GM06990 (cell line): ENCODE measurements at regions not wholly inside any gene's neighbourhood (a gene's known extent, or its start where the extent isn't known, plus 50 kb on each side); places are given as distances from the start of the nearest gene placed in this dataset.

Source experiments
- DNase-seq: peaks from one replicate; pipeline ENCODE4 v3.0.0-alpha.2; 2011; ENCODE audit not compliant: insufficient read length; ENCODE audit errors: extremely low read depth
- H3K27me3 ChIP-seq: replicated peaks from 2 replicates; pipeline ENCODE4 v1.6.0; 2011; ENCODE audit warnings: low read length; ENCODE audit not compliant: control insufficient read depth, insufficient read depth
- H3K36me3 ChIP-seq: 2 replicates; pipeline ENCODE4 v1.5.1; 2011; ENCODE audit warnings: low read length; ENCODE audit not compliant: control insufficient read depth, insufficient read depth
- H3K4me3 ChIP-seq: replicated peaks from 2 replicates; pipeline ENCODE4 v1.5.1; 2011; ENCODE audit warnings: low read depth, mild to moderate bottlenecking, control low read depth, low read length
- TF ChIP-seq, protein P1 (sequence below): IDR thresholded peaks from 2 replicates; pipeline ENCODE4 v1.5.1; 2011; ENCODE audit warnings: low read length, control low read depth, mild to moderate bottlenecking, inconsistent platforms; ENCODE audit not compliant: insufficient read depth, poor library complexity, severe bottlenecking

GRCh38 chr10:28384557-28384956 is 81.7 kb upstream of the MPP7 start:
- Histone ChIP-seq H3K4me3 (no peak overlapping the region), H3K36me3 (no peaks in the 10 kb centered on the region), H3K27me3 (no peaks in the 10 kb centered on the region; the same call in 1 of the 2 replicates)
- TF ChIP-seq, protein P1, sequence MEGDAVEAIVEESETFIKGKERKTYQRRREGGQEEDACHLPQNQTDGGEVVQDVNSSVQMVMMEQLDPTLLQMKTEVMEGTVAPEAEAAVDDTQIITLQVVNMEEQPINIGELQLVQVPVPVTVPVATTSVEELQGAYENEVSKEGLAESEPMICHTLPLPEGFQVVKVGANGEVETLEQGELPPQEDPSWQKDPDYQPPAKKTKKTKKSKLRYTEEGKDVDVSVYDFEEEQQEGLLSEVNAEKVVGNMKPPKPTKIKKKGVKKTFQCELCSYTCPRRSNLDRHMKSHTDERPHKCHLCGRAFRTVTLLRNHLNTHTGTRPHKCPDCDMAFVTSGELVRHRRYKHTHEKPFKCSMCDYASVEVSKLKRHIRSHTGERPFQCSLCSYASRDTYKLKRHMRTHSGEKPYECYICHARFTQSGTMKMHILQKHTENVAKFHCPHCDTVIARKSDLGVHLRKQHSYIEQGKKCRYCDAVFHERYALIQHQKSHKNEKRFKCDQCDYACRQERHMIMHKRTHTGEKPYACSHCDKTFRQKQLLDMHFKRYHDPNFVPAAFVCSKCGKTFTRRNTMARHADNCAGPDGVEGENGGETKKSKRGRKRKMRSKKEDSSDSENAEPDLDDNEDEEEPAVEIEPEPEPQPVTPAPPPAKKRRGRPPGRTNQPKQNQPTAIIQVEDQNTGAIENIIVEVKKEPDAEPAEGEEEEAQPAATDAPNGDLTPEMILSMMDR: no peak
- no peak for DNase-seq

GRCh38 chr10:28385748-28386502 is 83.1 kb upstream of the MPP7 start:
- no peak overlapping the region for H3K4me3 ChIP-seq
- H3K36me3 ChIP-seq: no peaks in the 10 kb centered on the region
- no peaks in the 10 kb centered on the region; the same call in 1 of the 2 replicates for H3K27me3 ChIP-seq
- TF ChIP-seq, protein P1: no peak
- DNase-seq: no peak

DNA sequence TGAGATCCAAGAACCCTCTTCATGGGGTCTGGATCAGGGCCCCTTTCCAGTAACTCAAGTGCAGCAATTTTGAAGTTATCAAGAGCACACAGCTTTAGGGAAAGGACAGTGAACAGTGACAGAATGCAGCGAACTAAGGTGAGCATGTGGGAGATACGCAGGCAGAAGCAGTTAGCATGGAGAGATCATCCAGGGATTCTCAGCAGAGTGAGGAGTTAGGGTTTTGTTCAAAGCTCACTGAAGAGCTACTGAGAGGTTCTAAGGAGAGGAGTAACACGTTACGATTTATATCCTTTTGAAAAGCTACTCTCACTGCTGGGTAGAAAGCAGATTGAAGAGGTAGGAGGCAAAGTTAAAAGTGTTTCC is 83.6 kb upstream of the MPP7 start:
- DNase-seq: no peak
- H3K4me3 ChIP-seq: no peak overlapping the region
- H3K27me3 ChIP-seq: no peaks in the 10 kb centered on the region; the same call in 1 of the 2 replicates
- TF ChIP-seq, protein P1: no peak
- no peaks in the 10 kb centered on the region for H3K36me3 ChIP-seq

DNA sequence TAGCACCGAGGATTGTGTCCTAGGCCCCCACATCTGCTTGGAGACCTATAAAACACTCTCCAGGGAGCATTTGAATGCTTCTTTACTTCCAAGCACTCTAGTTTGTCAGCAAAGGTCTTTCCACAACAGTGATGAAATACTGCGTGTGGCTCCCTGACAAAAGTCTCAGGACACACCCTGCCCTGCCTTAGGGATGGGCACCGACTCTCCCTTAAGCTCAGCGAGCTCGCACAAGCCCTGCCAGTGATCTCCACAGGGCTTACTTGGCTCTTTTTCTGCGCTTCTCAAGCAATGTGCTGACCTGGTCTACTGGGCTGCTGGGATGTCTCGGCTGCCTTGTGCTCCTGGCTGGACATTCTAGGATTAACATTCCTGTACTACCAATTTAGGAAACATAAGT is 84.3 kb upstream of the MPP7 start:
- H3K4me3 ChIP-seq: no peak overlapping the region
- H3K36me3 ChIP-seq: no peaks in the 10 kb centered on the region
- no peak for DNase-seq
- TF ChIP-seq, protein P1: no peak
- H3K27me3 ChIP-seq: no peaks in the 10 kb centered on the region; the same call in 1 of the 2 replicates

- Histone ChIP-seq H3K36me3 (no peaks in the 10 kb centered on the region), H3K27me3 (no peaks in the 10 kb centered on the region), H3K4me3 (no peak overlapping the region)
- DNase-seq: no peak
- TF ChIP-seq, protein P1: no peak
These were observed 88.4 kb upstream of the MPP7 start for GRCh38 chr10:28391283-28391682.

GRCh38 chr10:28393956-28394568 is 91.2 kb upstream of the MPP7 start:
- Histone ChIP-seq H3K36me3 (no peaks in the 10 kb centered on the region), H3K4me3 (no peak overlapping the region), H3K27me3 (no peaks in the 10 kb centered on the region)
- TF ChIP-seq, protein P1: peak; percentile 95
- DNase-seq: no peak
